Loucy (cell line): ENCODE measurements at regions not wholly inside any gene's neighbourhood (a gene's known extent, or its start where the extent isn't known, plus 50 kb on each side); places are given as distances from the start of the nearest gene placed in this dataset.

Source experiments
- EZH2phosphoT487 ChIP-seq: fragments of 200-600 bp; IDR thresholded peaks from 2 replicates; pipeline ENCODE4 v1.6.1; 2018; ENCODE audit warnings: antibody characterized with exemption, mild to moderate bottlenecking, moderate library complexity, borderline replicate concordance
- TF ChIP-seq, protein P1 (sequence below): fragments of 200-600 bp; sonication (generic); conservative IDR thresholded peaks from 2 replicates; pipeline ENCODE4 v1.5.1; 2014; ENCODE audit warnings: mild to moderate bottlenecking, antibody characterized with exemption, low read length

DNA sequence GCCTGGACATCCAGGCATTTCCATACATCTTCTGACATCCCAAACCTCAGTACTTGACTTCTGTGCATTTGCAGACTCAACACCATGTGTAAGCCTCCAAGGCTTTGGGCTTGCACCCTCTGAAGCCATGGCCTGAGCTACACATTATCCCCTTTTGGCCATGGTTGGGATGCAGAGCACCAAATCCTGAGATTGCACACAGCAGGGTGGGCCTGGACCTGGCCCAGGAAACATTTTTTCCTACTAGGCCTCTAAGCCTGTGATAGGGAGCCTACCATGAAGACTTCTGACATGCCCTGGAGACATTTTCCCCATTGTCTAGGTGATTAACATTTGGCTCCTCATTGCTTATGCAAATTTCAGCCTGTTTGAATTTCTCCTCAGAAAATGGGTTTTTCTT, 853.4 kb upstream of the SPRY2 start:
- TF ChIP-seq, protein P1, sequence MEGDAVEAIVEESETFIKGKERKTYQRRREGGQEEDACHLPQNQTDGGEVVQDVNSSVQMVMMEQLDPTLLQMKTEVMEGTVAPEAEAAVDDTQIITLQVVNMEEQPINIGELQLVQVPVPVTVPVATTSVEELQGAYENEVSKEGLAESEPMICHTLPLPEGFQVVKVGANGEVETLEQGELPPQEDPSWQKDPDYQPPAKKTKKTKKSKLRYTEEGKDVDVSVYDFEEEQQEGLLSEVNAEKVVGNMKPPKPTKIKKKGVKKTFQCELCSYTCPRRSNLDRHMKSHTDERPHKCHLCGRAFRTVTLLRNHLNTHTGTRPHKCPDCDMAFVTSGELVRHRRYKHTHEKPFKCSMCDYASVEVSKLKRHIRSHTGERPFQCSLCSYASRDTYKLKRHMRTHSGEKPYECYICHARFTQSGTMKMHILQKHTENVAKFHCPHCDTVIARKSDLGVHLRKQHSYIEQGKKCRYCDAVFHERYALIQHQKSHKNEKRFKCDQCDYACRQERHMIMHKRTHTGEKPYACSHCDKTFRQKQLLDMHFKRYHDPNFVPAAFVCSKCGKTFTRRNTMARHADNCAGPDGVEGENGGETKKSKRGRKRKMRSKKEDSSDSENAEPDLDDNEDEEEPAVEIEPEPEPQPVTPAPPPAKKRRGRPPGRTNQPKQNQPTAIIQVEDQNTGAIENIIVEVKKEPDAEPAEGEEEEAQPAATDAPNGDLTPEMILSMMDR, result no peak
- no peak for TF ChIP-seq EZH2phosphoT487
